Brain microvascular endothelial cell (primary cell): ENCODE measurements at regions not wholly inside any gene's neighbourhood (a gene's known extent, or its start where the extent isn't known, plus 50 kb on each side); places are given as distances from the start of the nearest gene placed in this dataset.

Source experiments
- DNase-seq: peaks from one replicate; pipeline ENCODE4 v3.0.0-alpha.2; 2020
- H3K27ac ChIP-seq: fragments of 250-450 bp; sonication (Bioruptor Pico); 2 replicates; pipeline ENCODE4 v1.5.1; 2020; ENCODE audit warnings: mild to moderate bottlenecking, moderate library complexity
- H3K27me3 ChIP-seq: fragments of 250-450 bp; sonication (Bioruptor Pico); replicated peaks from 2 replicates; pipeline ENCODE4 v1.5.1; 2020; ENCODE audit warnings: mild to moderate bottlenecking
- H3K36me3 ChIP-seq: fragments of 250-450 bp; sonication (Bioruptor Pico); replicated peaks from 2 replicates; pipeline ENCODE4 v1.5.1; 2020; ENCODE audit warnings: mild to moderate bottlenecking
- H3K4me3 ChIP-seq: 2 replicates; pipeline ENCODE4 v1.5.1; 2011; ENCODE audit warnings: low read depth, mild to moderate bottlenecking, control low read depth, low read length, moderate library complexity
- CTCF ChIP-seq: IDR thresholded peaks from 2 replicates; pipeline ENCODE4 v1.5.1; 2011; ENCODE audit warnings: low read depth, mild to moderate bottlenecking, moderate library complexity, low read length, control low read depth, inconsistent platforms; ENCODE audit errors: missing control alignments
- in situ Hi-C: cut with HindIII; loops from 2 replicates; pipeline ENCODE4 v1.10.0; 2017; ENCODE audit warnings: low sequenced_read_pairs, low pct_ligation_motif_present

- no peak overlapping the region for H3K4me3 ChIP-seq
- no peaks in the 10 kb centered on the region for H3K36me3 ChIP-seq
- H3K27ac ChIP-seq, result no peak overlapping the region
- no peaks in the 10 kb centered on the region for H3K27me3 ChIP-seq
- DNase-seq, result no peak
- no peak for TF ChIP-seq CTCF
- in situ Hi-C loops, result no loop called here
Observed at GRCh38 chr2:71783215-71783614, 329.9 kb downstream of the DYSF start.

- Histone ChIP-seq H3K27ac (no peak overlapping the region), H3K4me3 (no peak overlapping the region), H3K27me3 (no peaks in the 10 kb centered on the region), H3K36me3 (no peaks in the 10 kb centered on the region)
- no peak for DNase-seq
- in situ Hi-C loops, result no loop called here
- TF ChIP-seq CTCF, result no peak
Observed at GRCh38 chr2:71782323-71782722, 329.0 kb downstream of the DYSF start.

GRCh38 chr2:71781695-71782228, 328.4 kb downstream of the DYSF start:
- in situ Hi-C loops, result no loop called here
- Histone ChIP-seq H3K27ac (no peak overlapping the region), H3K4me3 (no peak overlapping the region), H3K27me3 (no peaks in the 10 kb centered on the region), H3K36me3 (no peaks in the 10 kb centered on the region)
- no peak for DNase-seq
- TF ChIP-seq CTCF, result no peak

GRCh38 chr2:71780162-71780561, 326.8 kb downstream of the DYSF start:
- in situ Hi-C loops, result no loop called here
- no peak overlapping the region for H3K4me3 ChIP-seq
- H3K36me3 ChIP-seq, result no peaks in the 10 kb centered on the region
- no peak for TF ChIP-seq CTCF
- H3K27ac ChIP-seq, result no peak overlapping the region
- no peaks in the 10 kb centered on the region for H3K27me3 ChIP-seq
- DNase-seq, result no peak

GRCh38 chr2:71779774-71780105, 326.4 kb downstream of the DYSF start:
- no peak for TF ChIP-seq CTCF
- no peaks in the 10 kb centered on the region for H3K27me3 ChIP-seq
- no peak overlapping the region for H3K4me3 ChIP-seq
- no peak overlapping the region for H3K27ac ChIP-seq
- in situ Hi-C loops, result no loop called here
- DNase-seq, result no peak
- no peaks in the 10 kb centered on the region for H3K36me3 ChIP-seq
